ENCODE measurements at regions not wholly inside any gene's neighbourhood (a gene's known extent, or its start where the extent isn't known, plus 50 kb on each side); places are given as distances from the start of the nearest gene placed in this dataset.

DNA sequence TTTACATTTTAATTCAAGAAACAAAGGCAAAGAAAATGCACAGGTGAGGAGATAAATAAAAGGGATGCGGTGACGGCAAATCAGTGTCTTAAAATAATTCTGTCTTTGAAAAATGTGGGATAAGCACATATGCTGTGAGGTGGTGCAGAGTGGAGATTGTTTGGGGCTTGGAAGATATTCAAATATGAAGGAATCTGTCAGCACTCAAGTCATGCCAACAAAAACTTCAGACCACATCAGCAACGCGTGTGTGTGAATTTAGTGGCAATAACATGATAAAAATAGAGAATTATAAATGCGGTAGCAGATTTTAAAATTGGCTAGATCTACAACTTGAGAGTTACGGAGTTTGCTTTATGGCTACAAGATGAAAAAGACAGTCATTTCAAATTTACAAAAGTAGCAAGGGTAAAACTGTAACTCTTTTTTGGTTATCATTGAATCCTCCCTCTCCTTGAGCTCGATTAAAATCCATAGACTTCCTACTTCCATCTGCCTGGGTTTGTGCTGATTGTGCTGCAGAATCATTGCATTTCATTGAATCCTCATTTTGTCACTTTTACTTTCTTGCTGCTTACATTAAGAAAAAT, 71.5 kb upstream of the VCX2 start:
- Histone ChIP-seq H3K18ac (ENCODE audit: low read length) (no peak overlapping the region), H2BK5ac (ENCODE audit: low read length) (no peak overlapping the region), H4K8ac (ENCODE audit: low read depth, low read length) (no peak overlapping the region), H2BK12ac (ENCODE audit: low read length) (no peak overlapping the region), H3K36me3 (replicated peaks in 1 of 2; ENCODE audit: control insufficient read depth in 2 of 2, insufficient read depth in 2 of 2, low read length in 2 of 2) (no peaks in the 10 kb centered on the region), H2BK15ac (ENCODE audit: low read length) (no peak overlapping the region), H3K9me3 (replicated peaks in 1 of 2; ENCODE audit: control insufficient read depth in 2 of 2, insufficient read depth in 1 of 2, low read depth in 1 of 2, low read length in 2 of 2) (no peaks in the 10 kb centered on the region), H4K91ac (ENCODE audit: low read depth, low read length, poor library complexity) (no peak overlapping the region), H3K9ac (ENCODE audit: low read depth, low read length, poor library complexity) (no peak overlapping the region), H3K27me3 (ENCODE audit: control insufficient read depth in 3 of 3, insufficient read depth in 3 of 3, low read depth in 1 of 3, low read length in 3 of 3) (no peaks in the 10 kb centered on the region), H2AFZ (ENCODE audit: low read length) (no peak overlapping the region), H3K4me2 (ENCODE audit: insufficient read depth, low read length, poor library complexity, severe bottlenecking) (no peak overlapping the region), H3K27ac (replicated peaks; ENCODE audit: low read length) (no peak overlapping the region), H3K4me1 (ENCODE audit: control insufficient read depth in 2 of 2, insufficient read depth in 1 of 2, low read depth in 1 of 2, low read length in 2 of 2) (no peaks in the 10 kb centered on the region), H3K4me3 (ENCODE audit: low read length in 2 of 2) (no peak overlapping the region), H2AK5ac (ENCODE audit: low read depth, low read length) (no peak overlapping the region), H3K23ac (ENCODE audit: low read depth, low read length, poor library complexity) (no peak overlapping the region), H3K79me1 (ENCODE audit: low read depth, low read length) (no peaks in the 10 kb centered on the region), H3K4ac (ENCODE audit: low read length) (no peak overlapping the region), H3K14ac (ENCODE audit: low read length) (no peak overlapping the region), H2BK120ac (ENCODE audit: low read depth, low read length) (no peak overlapping the region)
- no peak for DNase-seq (ENCODE audit: low spot score)
- no CpG with 5 or more reads among the region's 7 CpGs for WGBS, 2 donors (ENCODE audit: extremely low coverage in 2 of 2, insufficient read length in 2 of 2, insufficient replicate concordance in 1 of 2)

DNA sequence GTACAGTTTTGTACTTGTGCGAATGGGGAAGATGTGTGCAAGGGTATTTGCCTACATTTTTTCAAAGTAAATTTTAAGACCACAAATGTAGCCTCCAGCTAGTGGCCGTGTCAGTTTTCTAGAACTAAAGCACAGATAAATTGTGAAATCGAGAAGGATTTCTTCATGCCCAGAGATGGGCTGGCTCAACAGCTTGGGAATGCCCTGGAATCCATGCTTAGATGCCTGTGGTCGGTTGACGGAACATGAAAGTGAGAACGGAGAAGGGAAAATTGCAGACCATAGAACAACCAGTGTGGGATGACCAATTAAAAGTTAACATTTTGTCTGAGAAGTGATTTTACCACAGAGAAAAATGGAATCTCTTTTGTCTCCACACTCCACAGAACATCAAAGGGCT, 73.2 kb upstream of the VCX2 start:
- no peak overlapping the region for H3K4ac ChIP-seq (ENCODE audit: low read length)
- H2AFZ ChIP-seq (ENCODE audit: low read length), result no peak overlapping the region
- H2BK120ac ChIP-seq (ENCODE audit: low read depth, low read length), result no peak overlapping the region
- no peak overlapping the region for H3K27ac ChIP-seq (replicated peaks; ENCODE audit: low read length)
- no peak overlapping the region for H3K4me3 ChIP-seq (ENCODE audit: low read length in 2 of 2)
- H3K4me2 ChIP-seq (ENCODE audit: insufficient read depth, low read length, poor library complexity, severe bottlenecking), result no peak overlapping the region
- H3K9ac ChIP-seq (ENCODE audit: low read depth, low read length, poor library complexity), result no peak overlapping the region
- H3K9me3 ChIP-seq (replicated peaks in 1 of 2; ENCODE audit: control insufficient read depth in 2 of 2, insufficient read depth in 1 of 2, low read depth in 1 of 2, low read length in 2 of 2), result no peaks in the 10 kb centered on the region
- H3K18ac ChIP-seq (ENCODE audit: low read length), result no peak overlapping the region
- WGBS, 2 donors (ENCODE audit: extremely low coverage in 2 of 2, insufficient read length in 2 of 2, insufficient replicate concordance in 1 of 2), result no CpG with 5 or more reads among the region's 6 CpGs
- H3K27me3 ChIP-seq (ENCODE audit: control insufficient read depth in 3 of 3, insufficient read depth in 3 of 3, low read depth in 1 of 3, low read length in 3 of 3), result no peaks in the 10 kb centered on the region
- H4K8ac ChIP-seq (ENCODE audit: low read depth, low read length), result no peak overlapping the region
- no peak for DNase-seq (ENCODE audit: low spot score)
- no peak overlapping the region for H2AK5ac ChIP-seq (ENCODE audit: low read depth, low read length)
- H3K14ac ChIP-seq (ENCODE audit: low read length), result no peak overlapping the region
- H3K79me1 ChIP-seq (ENCODE audit: low read depth, low read length), result no peaks in the 10 kb centered on the region
- H3K23ac ChIP-seq (ENCODE audit: low read depth, low read length, poor library complexity), result no peak overlapping the region
- no peak overlapping the region for H2BK5ac ChIP-seq (ENCODE audit: low read length)
- no peaks in the 10 kb centered on the region for H3K36me3 ChIP-seq (replicated peaks in 1 of 2; ENCODE audit: control insufficient read depth in 2 of 2, insufficient read depth in 2 of 2, low read length in 2 of 2)
- H3K4me1 ChIP-seq (ENCODE audit: control insufficient read depth in 2 of 2, insufficient read depth in 1 of 2, low read depth in 1 of 2, low read length in 2 of 2), result no peaks in the 10 kb centered on the region
- H4K91ac ChIP-seq (ENCODE audit: low read depth, low read length, poor library complexity), result no peak overlapping the region
- H2BK15ac ChIP-seq (ENCODE audit: low read length), result no peak overlapping the region
- H2BK12ac ChIP-seq (ENCODE audit: low read length), result no peak overlapping the region

DNA sequence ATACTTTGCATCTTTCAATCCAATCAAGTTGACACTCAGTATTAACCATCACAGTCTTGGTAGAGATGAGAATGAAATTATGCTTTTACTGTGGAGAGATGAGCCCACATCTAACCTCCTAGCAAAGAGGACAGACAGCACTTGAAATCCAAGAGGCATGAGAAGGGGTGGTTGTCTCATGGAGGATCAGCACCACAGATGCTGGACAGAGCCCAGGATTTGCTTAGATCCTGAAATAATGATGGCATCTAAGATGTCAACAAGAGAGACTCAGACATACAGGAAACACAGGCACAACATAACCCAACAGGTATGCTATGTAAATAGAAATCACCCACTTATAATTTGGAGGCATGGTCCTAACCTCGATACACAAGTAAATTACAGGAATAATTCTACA, 74.3 kb upstream of the VCX2 start:
- Histone ChIP-seq H4K8ac (ENCODE audit: low read depth, low read length) (no peak overlapping the region), H3K79me1 (ENCODE audit: low read depth, low read length) (no peaks in the 10 kb centered on the region), H4K91ac (ENCODE audit: low read depth, low read length, poor library complexity) (no peak overlapping the region), H3K4ac (ENCODE audit: low read length) (no peak overlapping the region), H3K4me2 (ENCODE audit: insufficient read depth, low read length, poor library complexity, severe bottlenecking) (no peak overlapping the region), H3K9me3 (replicated peaks in 1 of 2; ENCODE audit: control insufficient read depth in 2 of 2, insufficient read depth in 1 of 2, low read depth in 1 of 2, low read length in 2 of 2) (no peaks in the 10 kb centered on the region), H3K14ac (ENCODE audit: low read length) (no peak overlapping the region), H3K23ac (ENCODE audit: low read depth, low read length, poor library complexity) (no peak overlapping the region), H2AFZ (ENCODE audit: low read length) (no peak overlapping the region), H3K4me3 (ENCODE audit: low read length in 2 of 2) (no peak overlapping the region), H2BK15ac (ENCODE audit: low read length) (no peak overlapping the region), H3K18ac (ENCODE audit: low read length) (no peak overlapping the region), H2AK5ac (ENCODE audit: low read depth, low read length) (no peak overlapping the region), H3K9ac (ENCODE audit: low read depth, low read length, poor library complexity) (no peak overlapping the region), H2BK5ac (ENCODE audit: low read length) (no peak overlapping the region), H3K4me1 (ENCODE audit: control insufficient read depth in 2 of 2, insufficient read depth in 1 of 2, low read depth in 1 of 2, low read length in 2 of 2) (no peaks in the 10 kb centered on the region), H2BK120ac (ENCODE audit: low read depth, low read length) (no peak overlapping the region), H2BK12ac (ENCODE audit: low read length) (no peak overlapping the region), H3K27me3 (ENCODE audit: control insufficient read depth in 3 of 3, insufficient read depth in 3 of 3, low read depth in 1 of 3, low read length in 3 of 3) (no peaks in the 10 kb centered on the region), H3K36me3 (replicated peaks in 1 of 2; ENCODE audit: control insufficient read depth in 2 of 2, insufficient read depth in 2 of 2, low read length in 2 of 2) (no peaks in the 10 kb centered on the region), H3K27ac (replicated peaks; ENCODE audit: low read length) (no peak overlapping the region)
- DNase-seq (ENCODE audit: low spot score), result no peak
- WGBS, 2 donors (ENCODE audit: extremely low coverage in 2 of 2, insufficient read length in 2 of 2, insufficient replicate concordance in 1 of 2), result no CpG with 5 or more reads among the region's 1 CpG

DNA sequence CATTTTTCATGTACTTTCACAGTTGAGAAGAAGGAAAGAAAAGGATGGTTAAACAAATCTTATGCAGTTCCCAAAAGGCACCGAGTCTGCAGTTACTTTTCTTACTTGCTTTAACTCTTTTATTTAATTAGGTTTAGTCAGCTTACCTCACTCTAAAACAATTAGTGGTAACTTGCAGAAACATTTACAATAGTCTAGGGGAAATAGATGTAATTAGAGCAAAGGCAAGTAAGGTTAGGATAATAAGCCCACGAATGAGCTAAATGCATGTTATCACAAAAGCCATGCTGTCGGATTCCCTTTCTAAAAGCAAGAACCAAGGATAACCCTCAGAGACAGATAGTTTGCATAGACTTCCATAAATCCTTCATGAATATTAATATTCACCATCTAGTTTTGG, 82.0 kb upstream of the VCX2 start:
- Histone ChIP-seq H3K23ac (ENCODE audit: low read depth, low read length, poor library complexity) (no peak overlapping the region), H3K4me3 (ENCODE audit: low read length in 2 of 2) (no peak overlapping the region), H3K14ac (ENCODE audit: low read length) (no peak overlapping the region), H3K4me2 (ENCODE audit: insufficient read depth, low read length, poor library complexity, severe bottlenecking) (no peak overlapping the region), H3K9me3 (replicated peaks in 1 of 2; ENCODE audit: control insufficient read depth in 2 of 2, insufficient read depth in 1 of 2, low read depth in 1 of 2, low read length in 2 of 2) (no peaks in the 10 kb centered on the region), H3K27me3 (ENCODE audit: control insufficient read depth in 3 of 3, insufficient read depth in 3 of 3, low read depth in 1 of 3, low read length in 3 of 3) (no peaks in the 10 kb centered on the region), H2AFZ (ENCODE audit: low read length) (no peak overlapping the region), H4K8ac (ENCODE audit: low read depth, low read length) (no peak overlapping the region), H2AK5ac (ENCODE audit: low read depth, low read length) (no peak overlapping the region), H3K18ac (ENCODE audit: low read length) (no peak overlapping the region), H3K27ac (replicated peaks; ENCODE audit: low read length) (no peak overlapping the region), H3K79me1 (ENCODE audit: low read depth, low read length) (no peaks in the 10 kb centered on the region), H2BK12ac (ENCODE audit: low read length) (no peak overlapping the region), H3K36me3 (replicated peaks in 1 of 2; ENCODE audit: control insufficient read depth in 2 of 2, insufficient read depth in 2 of 2, low read length in 2 of 2) (no peaks in the 10 kb centered on the region), H4K91ac (ENCODE audit: low read depth, low read length, poor library complexity) (no peak overlapping the region), H3K9ac (ENCODE audit: low read depth, low read length, poor library complexity) (no peak overlapping the region), H2BK120ac (ENCODE audit: low read depth, low read length) (no peak overlapping the region), H2BK15ac (ENCODE audit: low read length) (no peak overlapping the region), H2BK5ac (ENCODE audit: low read length) (no peak overlapping the region), H3K4ac (ENCODE audit: low read length) (no peak overlapping the region), H3K4me1 (ENCODE audit: control insufficient read depth in 2 of 2, insufficient read depth in 1 of 2, low read depth in 1 of 2, low read length in 2 of 2) (no peaks in the 10 kb centered on the region)
- DNase-seq (ENCODE audit: low spot score), result no peak
- WGBS, 2 donors (ENCODE audit: extremely low coverage in 2 of 2, insufficient read length in 2 of 2, insufficient replicate concordance in 1 of 2), result no CpG with 5 or more reads among the region's 3 CpGs
